Parathyroid adenoma (tissue), 2 donors: ENCODE measurements at regions not wholly inside any gene's neighbourhood (a gene's known extent, or its start where the extent isn't known, plus 50 kb on each side); places are given as distances from the start of the nearest gene placed in this dataset.

Source experiments
- H2AFZ ChIP-seq: fragments of 300-600 bp; sonication (generic); one replicate; pipeline ENCODE4 v1.7.0; 2017; ENCODE audit warnings: antibody characterized with exemption, mild to moderate bottlenecking
- H3K27ac ChIP-seq: fragments of 300-600 bp; sonication (generic); one replicate; pipeline ENCODE4 v1.7.0; 2017
- H3K27me3 ChIP-seq: fragments of 300-600 bp; sonication (generic); one replicate; pipeline ENCODE4 v1.7.0; 2017; ENCODE audit warnings: low read length; ENCODE audit not compliant: control insufficient read depth, insufficient read depth
- H3K36me3 ChIP-seq: fragments of 300-600 bp; sonication (generic); one replicate; pipeline ENCODE4 v1.7.0; 2017; ENCODE audit warnings: low read length; ENCODE audit not compliant: control insufficient read depth, insufficient read depth
- H3K4me1 ChIP-seq: fragments of 300-600 bp; sonication (generic); one replicate; pipeline ENCODE4 v1.7.0; 2017; ENCODE audit warnings: control low read depth
- H3K4me2 ChIP-seq: fragments of 300-600 bp; sonication (generic); one replicate; pipeline ENCODE4 v1.7.0; 2017; ENCODE audit warnings: low read length
- H3K4me3 ChIP-seq: fragments of 300-600 bp; sonication (generic); one replicate; pipeline ENCODE4 v1.7.0; 2017; ENCODE audit warnings: low read depth, low read length
- H3K79me2 ChIP-seq: fragments of 300-600 bp; sonication (generic); one replicate; pipeline ENCODE4 v1.7.0; 2017; ENCODE audit warnings: control low read depth
- H3K9ac ChIP-seq: fragments of 300-600 bp; sonication (generic); one replicate; pipeline ENCODE4 v1.7.0; 2017; ENCODE audit warnings: mild to moderate bottlenecking
- H3K9me3 ChIP-seq: fragments of 300-600 bp; sonication (generic); one replicate; pipeline ENCODE4 v1.7.0; 2017; ENCODE audit warnings: low read length; ENCODE audit not compliant: control insufficient read depth
- CTCF ChIP-seq: fragments of 300-600 bp; sonication (generic); IDR thresholded peaks from one replicate; pipeline ENCODE4 v1.7.0; 2017; ENCODE audit warnings: antibody characterized with exemption, mild to moderate bottlenecking
- donor health status: primary hyperparathyroidism.

GRCh38 chr20:11205769-11206362 is 532.1 kb upstream of the JAG1 start:
- Histone ChIP-seq H3K27me3 (no peaks in the 10 kb centered on the region), H3K9me3 (no peaks in the 10 kb centered on the region), H2AFZ (no peak overlapping the region), H3K4me1 (peaks cover 4% of the 10 kb centered on the region), H3K79me2 (no peaks in the 10 kb centered on the region), H3K9ac (no peak overlapping the region), H3K27ac (no peak overlapping the region), H3K4me3 (no peak overlapping the region), H3K4me2 (no peak overlapping the region), H3K36me3 (no peaks in the 10 kb centered on the region)
- no peak for TF ChIP-seq CTCF

GRCh38 chr20:11207749-11208502 is 534.1 kb upstream of the JAG1 start:
- Histone ChIP-seq H3K27ac (no peak overlapping the region), H2AFZ (no peak overlapping the region), H3K4me1 (peaks cover 4% of the 10 kb centered on the region), H3K79me2 (no peaks in the 10 kb centered on the region), H3K9ac (no peak overlapping the region), H3K27me3 (no peaks in the 10 kb centered on the region), H3K9me3 (no peaks in the 10 kb centered on the region), H3K4me3 (no peak overlapping the region), H3K36me3 (no peaks in the 10 kb centered on the region), H3K4me2 (no peak overlapping the region)
- TF ChIP-seq CTCF, result no peak

- Histone ChIP-seq H3K36me3 (no peaks in the 10 kb centered on the region), H3K4me2 (no peak overlapping the region), H3K9ac (no peak overlapping the region), H2AFZ (peak overlapping the region; percentile 22), H3K27ac (no peak overlapping the region), H3K4me1 (peaks cover 4% of the 10 kb centered on the region), H3K9me3 (no peaks in the 10 kb centered on the region), H3K4me3 (no peak overlapping the region), H3K27me3 (peaks cover 4% of the 10 kb centered on the region), H3K79me2 (no peaks in the 10 kb centered on the region)
- no peak for TF ChIP-seq CTCF
Measured at GRCh38 chr20:11210611-11211010, 536.8 kb upstream of the JAG1 start.

GRCh38 chr20:11212272-11212671 is 538.5 kb upstream of the JAG1 start:
- H3K9me3 ChIP-seq, result no peaks in the 10 kb centered on the region
- H3K4me1 ChIP-seq, result peaks cover 4% of the 10 kb centered on the region
- H3K27ac ChIP-seq, result no peak overlapping the region
- no peak overlapping the region for H2AFZ ChIP-seq
- no peak for TF ChIP-seq CTCF
- H3K9ac ChIP-seq, result no peak overlapping the region
- peaks cover 4% of the 10 kb centered on the region for H3K27me3 ChIP-seq
- no peaks in the 10 kb centered on the region for H3K36me3 ChIP-seq
- H3K79me2 ChIP-seq, result no peaks in the 10 kb centered on the region
- no peak overlapping the region for H3K4me3 ChIP-seq
- no peak overlapping the region for H3K4me2 ChIP-seq

GRCh38 chr20:11212902-11213301 is 539.1 kb upstream of the JAG1 start:
- Histone ChIP-seq H3K27ac (no peak overlapping the region), H3K27me3 (peaks cover 4% of the 10 kb centered on the region), H3K4me1 (peaks cover 4% of the 10 kb centered on the region), H3K79me2 (no peaks in the 10 kb centered on the region), H3K9me3 (no peaks in the 10 kb centered on the region), H3K4me2 (no peak overlapping the region), H2AFZ (no peak overlapping the region), H3K4me3 (no peak overlapping the region), H3K9ac (no peak overlapping the region), H3K36me3 (no peaks in the 10 kb centered on the region)
- TF ChIP-seq CTCF, result no peak
